Adrenal gland (tissue), 5 donors: ENCODE measurements at regions not wholly inside any gene's neighbourhood (a gene's known extent, or its start where the extent isn't known, plus 50 kb on each side); places are given as distances from the start of the nearest gene placed in this dataset.

Source experiments
- POLR2A ChIP-seq, 2 donors: fragments of 450-650 bp; IDR thresholded peaks; one replicate each; pipeline ENCODE4 v1.6.1; 2017; ENCODE audit warnings: antibody characterized with exemption in 2 of 2, mild to moderate bottlenecking in 2 of 2, moderate library complexity in 1 of 2
- TF ChIP-seq, protein P1 (sequence below), 6 experiments: fragments of 450-650 bp in 4 of 6; fragments of 200-600 bp in 2 of 6; sonication (generic) in 1 of 6; IDR thresholded peaks; 1 replicate in 5 of 6; 2 replicates in 1 of 6; pipeline versions ENCODE4 v1.5.1 to v1.8.0; 2016 to 2021; ENCODE audit warnings: antibody characterized with exemption in 6 of 6, mild to moderate bottlenecking in 2 of 6, moderate library complexity in 1 of 6
- donor health status: DM: no; HTN: no; CAD: no.

DNA sequence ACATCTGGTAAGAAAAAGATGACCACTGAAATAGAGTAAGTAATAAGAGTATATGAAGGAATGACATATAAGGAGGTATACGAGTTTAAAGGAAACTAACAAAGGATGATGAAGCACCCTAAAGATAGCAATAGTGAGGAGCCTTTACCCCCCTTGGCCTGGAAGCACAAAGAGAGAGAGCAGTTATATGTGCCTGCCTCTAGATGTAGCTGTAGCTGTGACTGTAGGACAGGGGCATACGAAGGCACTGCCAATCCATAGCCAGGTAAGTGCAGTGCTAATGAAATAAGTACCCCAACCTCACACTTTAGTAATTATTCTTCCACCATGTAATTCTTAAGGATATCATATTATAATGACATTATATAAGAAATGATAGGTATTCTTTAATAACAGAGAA is 90.1 kb upstream of the FKBP1C start:
- TF ChIP-seq, protein P1, sequence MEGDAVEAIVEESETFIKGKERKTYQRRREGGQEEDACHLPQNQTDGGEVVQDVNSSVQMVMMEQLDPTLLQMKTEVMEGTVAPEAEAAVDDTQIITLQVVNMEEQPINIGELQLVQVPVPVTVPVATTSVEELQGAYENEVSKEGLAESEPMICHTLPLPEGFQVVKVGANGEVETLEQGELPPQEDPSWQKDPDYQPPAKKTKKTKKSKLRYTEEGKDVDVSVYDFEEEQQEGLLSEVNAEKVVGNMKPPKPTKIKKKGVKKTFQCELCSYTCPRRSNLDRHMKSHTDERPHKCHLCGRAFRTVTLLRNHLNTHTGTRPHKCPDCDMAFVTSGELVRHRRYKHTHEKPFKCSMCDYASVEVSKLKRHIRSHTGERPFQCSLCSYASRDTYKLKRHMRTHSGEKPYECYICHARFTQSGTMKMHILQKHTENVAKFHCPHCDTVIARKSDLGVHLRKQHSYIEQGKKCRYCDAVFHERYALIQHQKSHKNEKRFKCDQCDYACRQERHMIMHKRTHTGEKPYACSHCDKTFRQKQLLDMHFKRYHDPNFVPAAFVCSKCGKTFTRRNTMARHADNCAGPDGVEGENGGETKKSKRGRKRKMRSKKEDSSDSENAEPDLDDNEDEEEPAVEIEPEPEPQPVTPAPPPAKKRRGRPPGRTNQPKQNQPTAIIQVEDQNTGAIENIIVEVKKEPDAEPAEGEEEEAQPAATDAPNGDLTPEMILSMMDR (IDR thresholded peaks at IDR 0.05) = no peak
- TF ChIP-seq POLR2A (IDR thresholded peaks at IDR 0.05) = no peak
